Spinal cord (tissue), 9 donors: ENCODE measurements at regions not wholly inside any gene's neighbourhood (a gene's known extent, or its start where the extent isn't known, plus 50 kb on each side); places are given as distances from the start of the nearest gene placed in this dataset.

ENCODE experiments used
- DNase-seq, 6 donors: peaks; one replicate each; pipeline versions ENCODE4 v3.0.0 to v3.0.0-alpha.2; 2013 to 2015; ENCODE audit warnings: low spot score in 6 of 6, low read depth in 4 of 6
- H3K27ac ChIP-seq: one replicate; pipeline ENCODE4 v1.5.1; 2013; ENCODE audit warnings: low read depth, low read length, control low read depth
- H3K27me3 ChIP-seq: one replicate; pipeline ENCODE4 v1.6.1; 2013; ENCODE audit warnings: low read length; ENCODE audit not compliant: control insufficient read depth, insufficient read depth
- H3K36me3 ChIP-seq: one replicate; pipeline ENCODE4 v1.6.1; 2013; ENCODE audit warnings: low read length; ENCODE audit not compliant: control insufficient read depth, insufficient read depth
- H3K4me1 ChIP-seq: one replicate; pipeline ENCODE4 v1.6.1; 2013; ENCODE audit warnings: low read length; ENCODE audit not compliant: control insufficient read depth, insufficient read depth
- H3K4me3 ChIP-seq: one replicate; pipeline ENCODE4 v1.5.1; 2013; ENCODE audit warnings: low read depth, low read length, control low read depth
- H3K9me3 ChIP-seq: one replicate; pipeline ENCODE4 v1.6.1; 2013; ENCODE audit warnings: low read length; ENCODE audit not compliant: control insufficient read depth, insufficient read depth
- WGBS: methylation state at CpG from one replicate; pipeline ENCODE4 v1.1.5; 2013; ENCODE audit warnings: missing lambda C conversion rate; ENCODE audit not compliant: insufficient coverage; 5-methylcytosine and 5-hydroxymethylcytosine counted together
- donor health status: healthy.

- Histone ChIP-seq H3K27me3 (no peaks in the 10 kb centered on the region), H3K9me3 (no peaks in the 10 kb centered on the region), H3K4me3 (no peak overlapping the region), H3K27ac (no peak overlapping the region), H3K36me3 (no peaks in the 10 kb centered on the region), H3K4me1 (peaks cover 3% of the 10 kb centered on the region)
- DNase-seq, result peak in 2 of 6 donors; percentile 87 to 88
- no CpG with 5 or more reads among the region's 10 CpGs for WGBS
Measured at GRCh38 chr4:175944126-175944910, 121.3 kb upstream of the WDR17 start.

- H3K9me3 ChIP-seq, result no peaks in the 10 kb centered on the region
- H3K36me3 ChIP-seq, result no peaks in the 10 kb centered on the region
- DNase-seq, result peak in 1 of 6 donors; percentile 59
- no peak overlapping the region for H3K27ac ChIP-seq
- 52% methylated on average over 4 of the region's 6 CpGs for WGBS
- no peak overlapping the region for H3K4me3 ChIP-seq
- peaks cover 3% of the 10 kb centered on the region for H3K4me1 ChIP-seq
- H3K27me3 ChIP-seq, result no peaks in the 10 kb centered on the region
Measured at GRCh38 chr4:175946472-175947116, 119.0 kb upstream of the WDR17 start.

- Histone ChIP-seq H3K27me3 (no peaks in the 10 kb centered on the region), H3K4me1 (peaks cover 3% of the 10 kb centered on the region), H3K27ac (no peak overlapping the region), H3K4me3 (no peak overlapping the region), H3K9me3 (no peaks in the 10 kb centered on the region), H3K36me3 (no peaks in the 10 kb centered on the region)
- WGBS, result no CpG with 5 or more reads among the region's 4 CpGs
- DNase-seq, result peak in 3 of 6 donors; percentile 39 to 86 (median 79)
Measured at GRCh38 chr4:175947117-175947722, 118.4 kb upstream of the WDR17 start.

- no peaks in the 10 kb centered on the region for H3K9me3 ChIP-seq
- H3K36me3 ChIP-seq, result no peaks in the 10 kb centered on the region
- H3K27ac ChIP-seq, result no peak overlapping the region
- no peak overlapping the region for H3K4me3 ChIP-seq
- peak in 1 of 6 donors; percentile 32 for DNase-seq
- no peaks in the 10 kb centered on the region for H3K4me1 ChIP-seq
- WGBS, result 69% methylated on average over 1 of the region's 1 CpG
- no peaks in the 10 kb centered on the region for H3K27me3 ChIP-seq
Measured at GRCh38 chr4:175951794-175952193, 113.8 kb upstream of the WDR17 start.

GRCh38 chr4:175953116-175953515, 112.5 kb upstream of the WDR17 start:
- DNase-seq, result no peak
- no peaks in the 10 kb centered on the region for H3K4me1 ChIP-seq
- H3K36me3 ChIP-seq, result no peaks in the 10 kb centered on the region
- H3K4me3 ChIP-seq, result no peak overlapping the region
- no peaks in the 10 kb centered on the region for H3K9me3 ChIP-seq
- whole genome bisulfite sequencing, result no CpG with 5 or more reads among the region's 2 CpGs
- H3K27ac ChIP-seq, result no peak overlapping the region
- no peaks in the 10 kb centered on the region for H3K27me3 ChIP-seq

GRCh38 chr4:175953960-175954521, 111.6 kb upstream of the WDR17 start:
- no peaks in the 10 kb centered on the region for H3K9me3 ChIP-seq
- no peak for DNase-seq
- H3K27ac ChIP-seq, result no peak overlapping the region
- WGBS, result 95% methylated on average over 4 of the region's 5 CpGs
- no peaks in the 10 kb centered on the region for H3K27me3 ChIP-seq
- no peak overlapping the region for H3K4me3 ChIP-seq
- H3K4me1 ChIP-seq, result no peaks in the 10 kb centered on the region
- H3K36me3 ChIP-seq, result no peaks in the 10 kb centered on the region

GRCh38 chr4:175954685-175955084, 111.0 kb upstream of the WDR17 start:
- H3K36me3 ChIP-seq, result no peaks in the 10 kb centered on the region
- no peaks in the 10 kb centered on the region for H3K4me1 ChIP-seq
- DNase-seq, result no peak
- WGBS, result 100% methylated on average over 2 of the region's 3 CpGs
- no peaks in the 10 kb centered on the region for H3K27me3 ChIP-seq
- H3K4me3 ChIP-seq, result no peak overlapping the region
- no peak overlapping the region for H3K27ac ChIP-seq
- no peaks in the 10 kb centered on the region for H3K9me3 ChIP-seq

GRCh38 chr4:175961604-175962003, 104.0 kb upstream of the WDR17 start:
- Histone ChIP-seq H3K9me3 (no peaks in the 10 kb centered on the region), H3K4me3 (no peak overlapping the region), H3K27me3 (no peaks in the 10 kb centered on the region), H3K4me1 (no peaks in the 10 kb centered on the region), H3K36me3 (no peaks in the 10 kb centered on the region), H3K27ac (no peak overlapping the region)
- DNase-seq, result no peak
- WGBS, result 65% methylated on average over 2 of the region's 4 CpGs

GRCh38 chr4:175970072-175970471, 95.6 kb upstream of the WDR17 start:
- Histone ChIP-seq H3K9me3 (no peaks in the 10 kb centered on the region), H3K27ac (peak overlapping the region; percentile 36), H3K4me3 (no peak overlapping the region), H3K4me1 (no peaks in the 10 kb centered on the region), H3K36me3 (no peaks in the 10 kb centered on the region), H3K27me3 (no peaks in the 10 kb centered on the region)
- WGBS, result no CpG with 5 or more reads among the region's 3 CpGs
- no peak for DNase-seq
